ENCODE measurements at regions not wholly inside any gene's neighbourhood (a gene's known extent, or its start where the extent isn't known, plus 50 kb on each side); places are given as distances from the start of the nearest gene placed in this dataset.

GRCh38 chr4:64588507-64588906 lies 179.3 kb upstream of the TECRL start:
- ATAC-seq, result no peak
- no peak for TF ChIP-seq POLR2A (IDR thresholded peaks at IDR 0.05)
- TF ChIP-seq CTCF (IDR thresholded peaks at IDR 0.05), result no peak

GRCh38 chr4:64584981-64585557 lies 175.8 kb upstream of the TECRL start:
- ATAC-seq (peak in 2 of 4 donors; percentile 44 to 51), DNase-seq (no peak)
- Histone ChIP-seq H3K4me3 (no peak overlapping the region), H3K27me3 (no peaks in the 10 kb centered on the region), H3K27ac (no peak overlapping the region), H3K9me3 (no peaks in the 10 kb centered on the region), H3K36me3 (no peaks in the 10 kb centered on the region), H3K4me1 (no peaks in the 10 kb centered on the region)
- peak; percentile 33 to 66 (median 60) for TF ChIP-seq CTCF (IDR thresholded peaks at IDR 0.05)
- no peak for TF ChIP-seq POLR2A (IDR thresholded peaks at IDR 0.05)
- 18% methylated on average over 6 of the region's 6 CpGs for WGBS (ENCODE audit: insufficient coverage, low coverage, low lambda C conversion rate, missing lambda C conversion rate)
- intact Hi-C loops (cut with DNase I), result no loop called here

More at GRCh38 chr4:64588507-64588906, 179.3 kb upstream of the TECRL start:
- H3K4me1 ChIP-seq, result no peaks in the 10 kb centered on the region
- WGBS (ENCODE audit: insufficient coverage, low coverage, low lambda C conversion rate, missing lambda C conversion rate), result 60% methylated on average over 5 of the region's 5 CpGs
- no peak for DNase-seq
- intact Hi-C loops (cut with DNase I), result no loop called here
- H3K36me3 ChIP-seq, result no peaks in the 10 kb centered on the region
- no peak overlapping the region for H3K27ac ChIP-seq
- H3K27me3 ChIP-seq, result no peaks in the 10 kb centered on the region
- H3K4me3 ChIP-seq, result no peak overlapping the region
- H3K9me3 ChIP-seq, result no peaks in the 10 kb centered on the region

GRCh38 chr4:64584125-64584524 lies 174.9 kb upstream of the TECRL start:
- DNase-seq (no peak), ATAC-seq (no peak)
- H3K27ac ChIP-seq, result no peak overlapping the region
- H3K4me1 ChIP-seq, result no peaks in the 10 kb centered on the region
- 57% methylated on average over 4 of the region's 4 CpGs for WGBS (ENCODE audit: insufficient coverage, low coverage, low lambda C conversion rate, missing lambda C conversion rate)
- no peaks in the 10 kb centered on the region for H3K9me3 ChIP-seq
- TF ChIP-seq CTCF (IDR thresholded peaks at IDR 0.05), result no peak
- no peak for TF ChIP-seq POLR2A (IDR thresholded peaks at IDR 0.05)
- intact Hi-C loops (cut with DNase I), result no loop called here
- H3K4me3 ChIP-seq, result no peak overlapping the region
- H3K36me3 ChIP-seq, result no peaks in the 10 kb centered on the region
- no peaks in the 10 kb centered on the region for H3K27me3 ChIP-seq

GRCh38 chr4:64582492-64582891 lies 173.2 kb upstream of the TECRL start:
- H3K9me3 ChIP-seq, result no peaks in the 10 kb centered on the region
- no peak overlapping the region for H3K27ac ChIP-seq
- no peak overlapping the region for H3K4me3 ChIP-seq
- H3K27me3 ChIP-seq, result no peaks in the 10 kb centered on the region
- DNase-seq (no peak), ATAC-seq (no peak)
- TF ChIP-seq POLR2A (IDR thresholded peaks at IDR 0.05), result no peak
- no peak for TF ChIP-seq CTCF (IDR thresholded peaks at IDR 0.05)
- H3K4me1 ChIP-seq, result no peaks in the 10 kb centered on the region
- no peaks in the 10 kb centered on the region for H3K36me3 ChIP-seq
- intact Hi-C loops (cut with DNase I), result no loop called here
- WGBS (ENCODE audit: insufficient coverage, low coverage, low lambda C conversion rate, missing lambda C conversion rate), result 30% methylated on average over 3 of the region's 3 CpGs

- DNase-seq, result no peak
- H3K4me3 ChIP-seq, result no peak overlapping the region
- ATAC-seq, result no peak
- intact Hi-C loops (cut with DNase I), result no loop called here
- H3K27ac ChIP-seq, result no peak overlapping the region
- no peaks in the 10 kb centered on the region for H3K9me3 ChIP-seq
- no peaks in the 10 kb centered on the region for H3K4me1 ChIP-seq
- 49% methylated on average over 2 of the region's 2 CpGs for WGBS (ENCODE audit: insufficient coverage, low coverage, low lambda C conversion rate, missing lambda C conversion rate)
- H3K36me3 ChIP-seq, result no peaks in the 10 kb centered on the region
- no peaks in the 10 kb centered on the region for H3K27me3 ChIP-seq
- TF ChIP-seq POLR2A (IDR thresholded peaks at IDR 0.05) (no peak), CTCF (IDR thresholded peaks at IDR 0.05) (no peak)
Observed at GRCh38 chr4:64581422-64581821, 172.2 kb upstream of the TECRL start.

Measured in right lobe of liver (tissue), 6 donors.